ENCODE measurements at regions not wholly inside any gene's neighbourhood (a gene's known extent, or its start where the extent isn't known, plus 50 kb on each side); places are given as distances from the start of the nearest gene placed in this dataset.

DNA sequence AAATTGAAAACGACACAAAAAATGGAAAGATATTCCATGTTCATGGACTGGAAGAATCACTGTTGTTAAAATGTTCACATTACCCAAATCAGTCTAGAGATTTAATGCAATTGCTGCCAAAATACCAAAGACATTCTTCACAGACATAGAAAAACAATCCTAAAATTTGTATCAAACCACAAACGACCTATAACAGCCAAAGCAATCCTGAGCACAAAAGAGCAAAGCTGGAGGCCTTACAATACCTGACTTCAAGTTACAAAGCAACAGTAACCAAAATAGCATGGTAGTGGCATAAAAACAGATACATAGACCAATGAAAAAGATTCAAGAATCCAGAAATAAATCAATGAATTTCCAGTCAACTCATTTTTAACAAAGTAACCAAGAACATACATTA is 1077.3 kb downstream of the KCNT2 start:
- no peak for TF ChIP-seq GATA3 (IDR thresholded peaks at IDR 0.05; ENCODE audit: low read depth, low read length)
- no peak for TF ChIP-seq GATA2 (IDR thresholded peaks at IDR 0.05; ENCODE audit: low read depth, low read length)

DNA sequence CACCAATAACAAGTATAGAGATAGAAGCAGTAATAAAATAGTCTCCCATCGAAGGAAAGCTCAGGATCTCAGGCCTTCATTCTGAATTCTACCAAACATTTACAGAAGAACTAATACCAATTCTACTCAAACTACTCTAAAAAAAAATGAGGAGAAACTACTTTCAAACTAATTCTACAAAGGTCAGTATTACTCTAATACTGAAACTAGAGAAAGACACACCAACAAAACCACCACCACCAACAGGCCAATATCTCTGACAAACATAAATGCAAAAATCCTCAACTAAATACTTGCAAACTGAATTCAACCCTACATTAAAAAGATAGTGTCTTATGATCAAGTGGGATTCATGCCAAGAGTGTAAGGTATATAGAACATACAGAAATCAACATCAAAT is 1078.4 kb downstream of the KCNT2 start:
- no peak for TF ChIP-seq GATA3 (IDR thresholded peaks at IDR 0.05; ENCODE audit: low read depth, low read length)
- TF ChIP-seq GATA2 (IDR thresholded peaks at IDR 0.05; ENCODE audit: low read depth, low read length) = no peak

DNA sequence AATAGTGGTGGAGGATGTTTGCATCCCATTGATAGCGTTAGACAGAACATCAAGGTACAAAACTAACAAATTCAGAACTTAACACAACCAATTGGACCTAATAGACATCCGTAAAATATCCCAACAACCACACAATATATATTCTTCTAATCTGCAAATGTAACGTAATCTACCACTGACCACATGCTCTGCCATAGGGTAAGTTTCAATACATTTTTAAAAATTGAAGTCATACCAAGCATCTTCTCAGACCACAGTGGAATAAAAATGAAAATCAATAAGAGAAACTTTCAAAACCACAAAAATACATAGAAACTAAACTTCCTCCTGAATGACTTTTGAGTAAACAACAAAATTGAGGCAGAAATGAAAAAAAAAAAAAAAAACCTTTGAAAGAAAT is 1087.5 kb downstream of the KCNT2 start:
- TF ChIP-seq GATA3 (IDR thresholded peaks at IDR 0.05; ENCODE audit: low read depth, low read length) = no peak
- no peak for TF ChIP-seq GATA2 (IDR thresholded peaks at IDR 0.05; ENCODE audit: low read depth, low read length)

GRCh38 chr1:195516036-195516435 is 1092.2 kb downstream of the KCNT2 start:
- no peak for TF ChIP-seq GATA2 (IDR thresholded peaks at IDR 0.05; ENCODE audit: low read depth, low read length)
- TF ChIP-seq GATA3 (IDR thresholded peaks at IDR 0.05; ENCODE audit: low read depth, low read length) = no peak

DNA sequence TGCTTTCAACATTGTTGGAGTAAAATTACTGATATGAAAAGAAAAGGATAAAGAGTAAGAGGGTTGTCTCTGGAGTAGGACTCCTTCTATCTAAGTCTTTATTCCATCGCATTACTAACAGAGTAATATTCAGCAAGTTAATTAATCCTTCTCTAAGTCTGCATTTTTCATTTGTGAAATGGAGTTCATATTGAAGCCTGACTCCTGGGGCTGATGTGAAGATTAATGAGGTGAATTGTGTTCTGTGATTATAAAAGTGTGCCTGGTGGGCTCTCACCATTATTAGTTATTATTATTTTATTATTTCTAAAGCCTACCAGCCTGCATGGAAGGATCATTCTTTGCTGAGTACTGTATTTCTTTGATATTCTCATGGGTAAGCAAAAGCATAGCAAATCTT is 1096.7 kb downstream of the KCNT2 start:
- TF ChIP-seq GATA3 (IDR thresholded peaks at IDR 0.05; ENCODE audit: low read depth, low read length) (no peak), GATA2 (IDR thresholded peaks at IDR 0.05; ENCODE audit: low read depth, low read length) (no peak)

DNA sequence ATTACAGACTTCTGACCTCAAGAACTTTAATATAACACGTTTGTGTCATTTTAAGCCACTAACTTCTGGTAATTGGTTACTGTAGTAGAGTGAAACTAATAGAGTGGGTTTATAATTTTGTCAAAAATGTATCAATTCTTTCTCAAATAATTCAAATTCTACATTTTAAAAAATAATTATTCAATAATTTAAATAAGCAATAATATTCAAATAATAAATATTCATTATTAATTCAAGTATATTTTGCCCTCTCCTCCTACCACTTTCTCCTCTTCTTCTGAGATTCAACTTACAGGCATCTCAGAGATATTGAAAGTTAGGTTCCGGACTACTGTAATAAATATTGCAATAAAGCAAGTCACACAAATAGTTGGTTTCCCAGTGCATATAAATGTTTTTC is 1107.1 kb downstream of the KCNT2 start:
- TF ChIP-seq GATA2 (IDR thresholded peaks at IDR 0.05; ENCODE audit: low read depth, low read length) (no peak), GATA3 (IDR thresholded peaks at IDR 0.05; ENCODE audit: low read depth, low read length) (no peak)

- TF ChIP-seq GATA3 (IDR thresholded peaks at IDR 0.05; ENCODE audit: low read depth, low read length) = no peak
- TF ChIP-seq GATA2 (IDR thresholded peaks at IDR 0.05; ENCODE audit: low read depth, low read length) = no peak
Observed at GRCh38 chr1:195495720-195496635, 1112.3 kb downstream of the KCNT2 start.

- TF ChIP-seq GATA3 (IDR thresholded peaks at IDR 0.05; ENCODE audit: low read depth, low read length) = no peak
- no peak for TF ChIP-seq GATA2 (IDR thresholded peaks at IDR 0.05; ENCODE audit: low read depth, low read length)
Observed at GRCh38 chr1:195482137-195482536, 1126.1 kb downstream of the KCNT2 start.

- no peak for TF ChIP-seq GATA2 (IDR thresholded peaks at IDR 0.05; ENCODE audit: low read depth, low read length)
- TF ChIP-seq GATA3 (IDR thresholded peaks at IDR 0.05; ENCODE audit: low read depth, low read length) = no peak
Observed at GRCh38 chr1:195481293-195481692, 1126.9 kb downstream of the KCNT2 start.

DNA sequence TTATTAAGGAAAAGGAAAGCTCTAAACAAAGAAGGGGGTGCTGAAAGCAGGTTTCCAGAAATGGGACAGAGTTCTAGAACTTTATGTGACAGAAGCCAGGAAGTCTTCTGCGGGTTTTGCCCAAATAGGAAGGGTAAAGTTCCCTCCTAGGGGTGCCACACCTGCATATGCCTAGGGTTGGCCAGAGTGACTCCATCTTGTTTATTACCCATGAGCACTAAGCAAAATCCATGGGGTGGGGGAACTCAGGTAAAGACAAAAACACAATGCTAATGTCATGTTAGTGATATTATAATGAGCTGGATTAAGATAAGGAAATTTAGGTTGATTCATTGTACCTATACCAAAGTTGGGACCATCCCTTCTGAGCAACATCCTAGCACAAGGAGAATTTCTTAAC is 1132.7 kb downstream of the KCNT2 start:
- no peak for TF ChIP-seq GATA3 (IDR thresholded peaks at IDR 0.05; ENCODE audit: low read depth, low read length)
- no peak for TF ChIP-seq GATA2 (IDR thresholded peaks at IDR 0.05; ENCODE audit: low read depth, low read length)

DNA sequence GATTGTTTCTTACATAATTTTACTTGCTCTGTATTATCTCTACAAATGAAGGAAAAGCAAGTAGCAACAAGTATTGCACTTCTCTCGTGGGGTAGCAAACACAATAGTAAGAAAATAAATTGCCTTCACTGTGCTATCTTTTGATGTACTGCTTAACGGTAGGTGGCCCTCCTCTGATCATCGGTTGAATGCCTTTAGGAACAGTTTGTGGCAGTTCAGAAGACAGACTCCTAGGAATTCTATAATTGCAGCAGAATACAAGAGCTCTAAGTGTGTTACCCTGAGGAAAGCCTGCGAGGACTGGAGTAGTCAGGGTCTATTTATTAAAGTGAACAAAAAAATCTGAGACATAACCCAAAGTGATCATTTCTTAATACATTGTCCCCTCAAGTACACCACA is 1135.9 kb downstream of the KCNT2 start:
- no peak for TF ChIP-seq GATA3 (IDR thresholded peaks at IDR 0.05; ENCODE audit: low read depth, low read length)
- no peak for TF ChIP-seq GATA2 (IDR thresholded peaks at IDR 0.05; ENCODE audit: low read depth, low read length)

DNA sequence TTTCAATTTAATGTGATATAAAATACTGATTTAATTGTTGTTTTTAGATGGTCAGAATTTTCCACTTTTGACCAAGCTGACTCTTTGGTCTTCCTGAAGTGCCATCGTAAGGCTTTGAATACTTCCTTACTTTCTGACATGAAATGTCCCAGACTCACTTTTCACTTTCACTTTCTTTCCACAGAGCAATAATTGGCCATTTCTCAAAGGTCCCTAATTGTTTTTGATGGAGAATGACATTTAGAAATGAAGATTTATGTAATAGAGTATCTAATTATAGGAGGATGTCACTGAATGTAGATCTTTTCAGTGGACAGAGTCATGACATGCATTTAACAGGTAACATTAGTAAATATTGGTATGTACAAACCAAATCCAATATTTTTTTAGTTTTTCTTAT is 1141.6 kb downstream of the KCNT2 start:
- TF ChIP-seq GATA3 (IDR thresholded peaks at IDR 0.05; ENCODE audit: low read depth, low read length) (no peak), GATA2 (IDR thresholded peaks at IDR 0.05; ENCODE audit: low read depth, low read length) (no peak)

DNA sequence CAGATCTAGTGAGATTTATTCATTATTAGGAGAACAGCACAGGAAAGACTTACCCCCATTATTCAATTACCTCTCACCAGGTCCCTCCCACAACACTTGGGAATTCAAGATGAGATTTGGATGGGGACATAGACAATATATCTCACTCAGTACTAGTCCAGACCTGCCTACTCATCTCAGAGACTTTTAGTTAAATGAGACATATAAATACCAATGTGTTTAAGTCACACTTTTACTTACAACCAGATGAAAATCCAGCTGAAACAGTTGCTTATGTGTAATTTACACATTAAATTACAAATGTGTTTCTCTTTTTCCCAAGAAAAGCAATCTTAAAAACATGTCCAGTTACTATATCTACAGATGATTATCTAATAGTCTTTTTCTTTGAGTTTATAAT is 1145.6 kb downstream of the KCNT2 start:
- no peak for TF ChIP-seq GATA2 (IDR thresholded peaks at IDR 0.05; ENCODE audit: low read depth, low read length)
- no peak for TF ChIP-seq GATA3 (IDR thresholded peaks at IDR 0.05; ENCODE audit: low read depth, low read length)

DNA sequence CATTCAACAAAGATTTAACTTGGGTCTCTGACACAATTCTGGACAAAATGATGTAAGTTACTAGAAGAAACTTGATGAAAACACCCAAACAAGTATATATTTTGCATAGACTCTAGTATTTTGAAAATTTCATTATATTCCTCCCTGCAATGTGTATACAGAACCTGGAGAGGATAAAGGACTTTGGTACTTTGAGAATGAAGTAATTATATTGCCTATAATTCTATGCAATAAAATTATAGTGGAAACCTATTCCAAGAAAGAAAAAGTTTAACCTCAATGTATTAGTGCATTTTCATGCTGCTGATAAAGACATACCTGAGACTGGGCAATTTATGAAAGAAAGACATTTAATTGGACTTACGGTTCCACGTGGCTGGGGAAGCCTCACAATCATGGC is 1146.1 kb downstream of the KCNT2 start:
- TF ChIP-seq GATA2 (IDR thresholded peaks at IDR 0.05; ENCODE audit: low read depth, low read length) (no peak), GATA3 (IDR thresholded peaks at IDR 0.05; ENCODE audit: low read depth, low read length) (no peak)

GRCh38 chr1:195458365-195458764 is 1149.9 kb downstream of the KCNT2 start:
- TF ChIP-seq GATA3 (IDR thresholded peaks at IDR 0.05; ENCODE audit: low read depth, low read length) (peak; percentile 53; the same call in 1 of the 2 replicates), GATA2 (IDR thresholded peaks at IDR 0.05; ENCODE audit: low read depth, low read length) (no peak)
